22Rv1 (cell line): ENCODE measurements at regions not wholly inside any gene's neighbourhood (a gene's known extent, or its start where the extent isn't known, plus 50 kb on each side); places are given as distances from the start of the nearest gene placed in this dataset.

Experiments
- ZFX ChIP-seq: fragments of 450-650 bp; IDR thresholded peaks from 2 replicates; pipeline ENCODE4 v1.6.1; 2017; ENCODE audit warnings: antibody characterized with exemption, borderline replicate concordance
- TF ChIP-seq, protein P1 (sequence below): fragments of 450-650 bp; IDR thresholded peaks from 2 replicates; pipeline ENCODE4 v1.5.1; 2017; ENCODE audit warnings: mild to moderate bottlenecking

DNA sequence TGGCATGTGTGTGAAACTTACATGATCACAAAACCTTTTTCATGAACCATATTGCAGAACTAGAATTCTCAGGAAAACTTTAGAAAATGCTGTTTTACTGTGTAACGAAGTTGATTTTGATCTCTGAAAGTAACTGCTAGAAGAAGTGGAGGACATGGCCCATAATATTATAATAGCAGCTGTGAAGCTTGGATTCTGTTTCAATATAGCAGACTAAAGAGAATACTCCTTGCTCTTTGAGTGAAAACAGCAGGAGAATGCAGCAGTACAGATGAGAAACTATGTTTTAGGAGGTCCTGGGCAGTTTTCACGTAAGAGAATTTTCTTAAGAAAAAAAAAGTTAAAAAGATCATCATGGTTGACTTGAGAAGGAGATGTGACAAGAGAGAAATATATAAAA is 76.7 kb upstream of the POU2AF2 start:
- TF ChIP-seq, protein P1, sequence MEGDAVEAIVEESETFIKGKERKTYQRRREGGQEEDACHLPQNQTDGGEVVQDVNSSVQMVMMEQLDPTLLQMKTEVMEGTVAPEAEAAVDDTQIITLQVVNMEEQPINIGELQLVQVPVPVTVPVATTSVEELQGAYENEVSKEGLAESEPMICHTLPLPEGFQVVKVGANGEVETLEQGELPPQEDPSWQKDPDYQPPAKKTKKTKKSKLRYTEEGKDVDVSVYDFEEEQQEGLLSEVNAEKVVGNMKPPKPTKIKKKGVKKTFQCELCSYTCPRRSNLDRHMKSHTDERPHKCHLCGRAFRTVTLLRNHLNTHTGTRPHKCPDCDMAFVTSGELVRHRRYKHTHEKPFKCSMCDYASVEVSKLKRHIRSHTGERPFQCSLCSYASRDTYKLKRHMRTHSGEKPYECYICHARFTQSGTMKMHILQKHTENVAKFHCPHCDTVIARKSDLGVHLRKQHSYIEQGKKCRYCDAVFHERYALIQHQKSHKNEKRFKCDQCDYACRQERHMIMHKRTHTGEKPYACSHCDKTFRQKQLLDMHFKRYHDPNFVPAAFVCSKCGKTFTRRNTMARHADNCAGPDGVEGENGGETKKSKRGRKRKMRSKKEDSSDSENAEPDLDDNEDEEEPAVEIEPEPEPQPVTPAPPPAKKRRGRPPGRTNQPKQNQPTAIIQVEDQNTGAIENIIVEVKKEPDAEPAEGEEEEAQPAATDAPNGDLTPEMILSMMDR: no peak
- TF ChIP-seq ZFX: no peak
